GM21447 (cell line): ENCODE measurements at regions not wholly inside any gene's neighbourhood (a gene's known extent, or its start where the extent isn't known, plus 50 kb on each side); places are given as distances from the start of the nearest gene placed in this dataset.

Experiments used
- ATAC-seq: cut with Tn5 transposase; IDR thresholded peaks from one replicate; pipeline ENCODE4 v1.9.1; 2021; ENCODE audit not compliant: unreplicated experiment

DNA sequence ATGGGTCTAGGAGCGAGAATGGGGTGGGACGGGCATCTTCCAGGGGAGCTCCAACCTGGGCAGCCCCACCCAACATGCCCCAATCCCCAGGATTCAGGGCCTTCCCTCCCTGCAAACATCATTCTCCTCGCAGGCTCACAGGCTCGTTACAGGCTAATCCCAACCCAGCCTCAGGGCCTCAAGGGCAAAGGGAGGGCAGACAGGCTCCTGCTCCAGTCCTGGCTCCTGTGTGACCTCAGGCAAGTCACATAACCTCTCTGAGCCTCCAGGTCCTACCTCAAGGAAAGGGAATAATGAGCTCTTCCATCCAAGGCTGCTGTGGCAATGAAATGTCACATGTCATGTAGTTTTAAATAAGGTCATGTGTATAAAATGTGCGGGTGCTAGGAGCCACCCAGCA is 186.5 kb upstream of the TNRC6C start:
- ATAC-seq, result no peak

DNA sequence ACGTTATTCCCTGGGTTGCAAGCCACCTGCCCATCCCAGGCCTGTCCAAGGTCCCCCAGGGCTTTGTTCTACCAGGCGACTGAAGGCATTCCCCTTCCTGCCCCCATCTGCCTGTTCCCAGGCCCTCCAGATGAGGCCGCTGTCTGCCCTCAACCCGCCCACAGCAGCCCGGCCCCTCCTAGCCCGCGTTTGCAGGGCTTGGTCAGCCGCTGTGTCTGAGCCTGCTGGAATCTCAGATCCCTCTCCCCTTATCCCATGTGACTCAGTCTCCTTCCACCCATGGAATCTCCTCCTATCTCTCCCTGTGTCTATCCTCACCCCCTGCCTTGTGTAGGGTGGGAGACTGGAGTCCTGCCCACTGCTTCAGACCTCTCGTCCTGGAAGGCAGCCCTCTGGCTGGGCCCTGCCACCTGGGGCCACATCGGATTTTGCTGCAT is 186.0 kb upstream of the TNRC6C start:
- ATAC-seq, result no peak

DNA sequence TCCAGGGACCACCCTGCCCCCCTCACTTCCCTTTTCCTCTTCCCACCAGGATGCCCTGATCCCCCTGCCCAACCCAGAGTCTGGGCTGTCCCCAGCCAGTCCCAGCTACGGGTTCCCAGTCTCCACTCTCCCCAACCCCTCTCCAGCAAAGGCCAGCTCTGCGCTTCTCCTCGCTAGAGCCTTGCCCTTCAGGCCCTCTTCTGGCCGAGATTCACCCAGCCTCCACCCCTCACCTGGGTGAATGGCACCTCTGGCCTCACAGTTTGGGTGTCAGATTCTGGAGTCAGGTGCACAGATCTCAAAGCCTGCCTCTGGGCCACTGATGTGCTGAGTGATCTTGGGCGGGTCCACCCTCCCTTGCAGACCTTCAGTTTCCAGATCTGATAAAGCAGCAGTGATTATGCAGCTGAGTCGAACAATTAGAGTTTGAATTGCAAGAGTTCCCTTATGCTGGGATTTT is 185.6 kb upstream of the TNRC6C start:
- ATAC-seq, result no peak

DNA sequence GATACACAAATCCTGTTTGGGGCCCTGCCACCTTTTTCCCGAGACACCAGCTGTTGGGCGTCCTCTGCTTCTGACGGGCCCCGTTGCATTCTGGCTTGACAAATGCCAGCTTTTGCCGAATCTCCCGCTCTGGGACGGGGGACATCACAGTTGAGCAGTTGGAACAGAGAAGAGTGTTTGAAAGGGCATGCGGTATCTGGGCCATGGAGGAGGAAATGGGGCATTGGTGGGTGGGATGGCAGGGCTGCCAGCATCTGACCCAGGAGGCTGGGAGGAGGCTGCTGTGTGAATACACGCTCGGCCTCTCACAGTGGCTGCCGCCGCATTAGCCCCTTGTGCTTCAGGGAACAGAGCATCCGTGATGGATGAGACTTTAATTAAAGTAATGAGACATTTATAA is 184.3 kb upstream of the TNRC6C start:
- no peak for ATAC-seq

DNA sequence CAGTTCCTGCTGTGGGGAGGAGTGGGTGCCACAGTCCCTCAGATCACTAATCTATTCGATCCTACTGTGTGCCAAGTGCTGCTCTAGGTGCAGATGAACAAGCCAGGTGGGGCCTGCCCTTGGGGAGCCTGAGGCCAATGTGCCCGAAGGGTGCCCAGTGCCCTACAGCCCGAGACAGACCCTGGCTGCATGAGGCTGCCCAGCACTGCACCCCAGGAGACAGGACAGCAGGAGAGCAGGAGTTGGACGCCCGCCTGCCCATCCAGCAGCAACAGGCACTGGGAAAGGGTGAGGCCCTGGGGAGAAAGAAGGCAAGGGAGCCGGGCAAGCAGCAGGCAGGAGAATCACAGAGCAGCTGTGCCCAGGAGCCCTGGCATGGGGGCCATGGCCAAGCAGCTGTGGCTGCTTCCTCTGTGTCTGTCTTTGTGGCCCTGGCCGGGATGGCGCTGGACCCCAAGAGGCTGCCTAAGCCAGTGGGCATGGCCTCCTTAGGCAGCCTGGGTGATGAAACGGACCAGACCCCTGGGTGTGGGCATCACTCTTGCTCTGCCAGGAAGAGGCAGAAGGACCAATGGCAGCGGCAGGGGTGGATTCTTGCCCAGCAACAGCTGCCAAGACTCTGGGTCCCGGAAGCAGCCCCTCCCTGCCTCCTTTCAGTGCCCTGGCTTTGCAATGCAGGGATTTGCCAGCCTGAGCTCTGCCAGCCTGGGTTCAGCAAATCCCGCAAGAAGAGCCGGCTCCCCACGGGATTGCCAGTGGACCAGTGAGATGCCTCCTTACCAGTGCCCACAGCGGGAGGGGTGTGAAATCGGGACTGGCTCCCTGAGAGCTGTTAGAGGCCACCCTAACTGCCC is 179.6 kb upstream of the TNRC6C start:
- no peak for ATAC-seq

DNA sequence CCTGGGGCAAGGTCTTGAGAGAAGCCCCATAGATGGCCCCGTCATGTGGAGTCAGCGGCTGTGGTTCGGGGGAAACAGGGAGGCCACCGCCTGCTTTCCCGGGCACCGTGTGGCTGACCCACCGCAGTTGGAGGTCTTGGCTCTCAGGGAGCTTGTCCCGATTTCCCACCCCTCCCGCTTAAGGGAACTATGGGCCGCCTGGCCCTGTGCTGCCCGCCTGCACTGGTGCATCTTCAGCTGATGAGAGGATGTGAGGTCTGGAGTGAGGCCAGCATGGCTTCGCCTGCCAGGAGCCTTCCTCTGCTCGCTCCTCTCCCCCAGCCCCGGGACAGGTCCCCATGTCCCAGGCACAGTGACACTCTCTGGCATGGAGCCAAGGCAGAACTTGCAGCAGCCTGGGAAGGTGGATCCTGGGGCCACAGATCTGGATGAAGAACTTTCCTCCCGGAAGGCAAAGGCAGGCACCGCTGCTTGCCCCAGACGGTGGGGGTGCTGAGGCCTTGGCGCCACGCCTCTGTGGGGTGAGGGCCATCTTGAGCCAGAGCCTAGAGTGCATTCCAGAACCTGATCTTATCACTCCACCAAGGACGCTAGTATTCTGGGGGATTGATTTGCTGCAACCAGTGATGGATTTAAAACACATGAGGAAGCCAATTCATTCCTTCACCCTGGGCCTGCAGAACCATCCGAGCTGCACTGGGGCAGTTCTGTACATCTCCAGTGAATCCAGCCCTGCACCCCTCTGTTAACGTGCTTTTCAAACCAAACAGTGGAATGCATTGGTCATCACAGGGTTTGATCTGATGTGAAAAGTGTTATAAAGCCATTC is 178.6 kb upstream of the TNRC6C start:
- no peak for ATAC-seq

DNA sequence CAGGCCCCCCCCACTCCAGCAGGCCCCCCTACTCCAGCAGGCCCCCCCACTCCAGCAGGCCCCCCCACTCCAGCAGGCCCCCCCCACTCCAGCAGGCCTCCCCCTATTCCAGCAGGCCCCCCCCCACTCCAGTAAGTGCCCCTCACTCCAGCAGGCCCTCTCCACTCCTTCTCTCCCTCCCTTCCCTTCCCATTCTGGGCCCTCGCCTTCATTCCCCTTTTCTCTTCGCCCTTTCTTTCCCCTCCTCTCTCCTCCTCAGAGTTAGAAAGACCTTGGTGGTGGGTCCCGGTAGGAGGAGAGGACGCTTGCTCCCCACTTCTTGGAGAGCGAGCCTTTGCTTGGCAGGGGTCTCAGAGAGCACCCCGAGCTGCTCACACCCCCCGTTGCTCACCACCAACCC is 177.0 kb upstream of the TNRC6C start:
- ATAC-seq, result no peak

DNA sequence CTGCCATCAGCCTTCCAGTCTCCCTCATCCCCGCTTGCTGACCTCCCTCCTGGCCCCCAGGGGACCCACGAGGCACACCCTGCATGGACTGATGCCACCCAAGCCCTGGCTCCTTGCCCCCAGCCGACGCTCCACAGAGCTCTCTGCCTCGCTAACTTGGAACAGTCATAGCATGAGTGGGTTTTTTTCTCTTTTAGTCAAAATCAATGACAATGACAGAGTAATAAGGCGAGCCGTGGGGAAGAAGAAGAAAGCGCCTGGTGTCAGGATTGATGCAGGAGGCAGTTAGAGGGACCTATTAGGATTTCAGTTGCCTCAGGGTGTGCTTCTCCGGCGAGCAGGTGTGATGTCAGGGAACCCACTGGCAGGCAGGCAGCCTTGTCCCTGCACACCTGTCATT is 176.3 kb upstream of the TNRC6C start:
- ATAC-seq, result no peak

DNA sequence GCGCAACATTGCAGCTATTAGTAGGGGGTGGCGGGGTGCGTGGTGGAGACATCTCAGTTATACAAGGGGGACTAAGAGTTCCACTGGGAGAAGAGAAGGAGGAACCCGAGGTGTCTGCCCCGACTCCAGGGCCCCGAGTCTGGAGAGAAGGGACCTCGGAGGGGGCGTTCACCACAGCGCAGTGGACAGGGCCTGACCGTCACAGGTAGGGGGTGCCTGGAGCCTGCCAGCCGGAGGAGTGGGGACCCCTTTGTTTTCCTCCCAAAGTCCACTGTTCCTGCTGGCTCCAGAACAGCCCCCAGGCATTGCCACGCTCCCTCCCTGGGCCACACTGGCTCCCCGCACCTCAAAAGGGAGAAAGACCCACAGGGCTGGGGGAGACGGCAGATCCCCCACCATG is 175.9 kb upstream of the TNRC6C start:
- ATAC-seq, result no peak

DNA sequence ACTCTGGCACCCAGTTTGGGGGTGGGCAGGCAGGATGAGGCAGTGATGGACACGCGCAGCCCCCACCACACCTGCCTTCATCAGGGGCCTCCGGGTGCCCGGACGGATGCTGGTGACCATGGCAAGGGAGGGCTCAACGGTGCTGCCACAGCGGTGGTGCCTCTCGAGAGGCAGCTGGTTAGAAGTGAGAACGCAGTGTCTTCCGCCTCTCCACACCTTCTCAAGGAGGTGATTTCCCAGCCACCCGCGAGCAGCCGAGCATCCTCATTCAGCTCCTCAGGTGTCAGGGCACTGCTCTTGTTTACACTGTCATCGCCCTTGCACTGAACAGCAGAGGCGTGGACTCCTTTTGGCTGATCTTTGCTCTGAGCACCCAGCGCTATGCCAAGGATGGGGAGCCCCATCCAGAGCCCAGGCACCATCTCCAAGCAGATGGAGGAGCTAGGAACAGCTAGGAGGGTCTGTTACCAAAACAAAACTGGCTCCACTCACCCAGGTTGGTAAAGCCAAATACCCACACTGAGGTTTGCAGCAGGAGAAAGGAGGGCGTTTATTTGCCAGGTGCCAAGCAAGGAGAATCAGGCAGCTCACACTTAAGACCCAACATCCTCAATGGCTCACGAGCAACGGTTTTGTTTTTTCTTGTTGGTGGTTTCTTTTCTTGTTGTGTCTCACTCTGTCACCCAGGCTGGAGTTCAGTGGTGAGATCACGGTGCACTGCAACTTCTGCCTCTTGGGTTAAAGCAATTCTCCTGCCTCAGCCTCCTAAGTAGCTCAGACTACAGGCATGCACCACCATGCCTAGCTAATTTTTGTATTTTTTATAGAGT is 174.3 kb upstream of the TNRC6C start:
- ATAC-seq, result no peak

DNA sequence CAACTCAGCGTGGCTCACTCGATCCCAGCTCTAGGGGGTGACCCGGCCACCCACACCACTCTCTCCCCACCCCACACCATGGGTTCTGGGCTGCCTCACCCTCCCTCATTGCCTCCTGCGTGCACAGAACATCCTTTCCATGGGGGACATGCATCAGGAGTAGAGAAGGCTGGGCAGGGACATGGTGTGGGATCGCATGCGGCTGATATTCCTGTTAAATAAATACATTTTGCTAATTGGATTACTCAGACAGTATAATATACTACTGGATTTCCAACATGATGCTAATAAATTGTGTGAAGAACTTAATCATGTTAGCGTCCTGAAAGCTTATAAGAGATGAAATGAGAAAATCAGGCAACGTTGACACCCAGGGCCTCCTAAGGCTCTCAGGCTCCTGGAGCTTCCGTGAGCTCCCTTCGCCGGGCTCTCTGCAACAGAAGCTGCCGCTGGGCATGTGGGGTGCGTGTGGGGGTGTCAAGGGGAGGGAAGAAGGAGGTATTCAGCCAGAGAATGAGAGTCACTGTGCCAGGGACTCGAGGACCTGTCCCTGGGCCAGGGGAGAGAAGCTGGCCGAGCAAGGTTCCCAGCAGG is 173.1 kb upstream of the TNRC6C start:
- no peak for ATAC-seq

DNA sequence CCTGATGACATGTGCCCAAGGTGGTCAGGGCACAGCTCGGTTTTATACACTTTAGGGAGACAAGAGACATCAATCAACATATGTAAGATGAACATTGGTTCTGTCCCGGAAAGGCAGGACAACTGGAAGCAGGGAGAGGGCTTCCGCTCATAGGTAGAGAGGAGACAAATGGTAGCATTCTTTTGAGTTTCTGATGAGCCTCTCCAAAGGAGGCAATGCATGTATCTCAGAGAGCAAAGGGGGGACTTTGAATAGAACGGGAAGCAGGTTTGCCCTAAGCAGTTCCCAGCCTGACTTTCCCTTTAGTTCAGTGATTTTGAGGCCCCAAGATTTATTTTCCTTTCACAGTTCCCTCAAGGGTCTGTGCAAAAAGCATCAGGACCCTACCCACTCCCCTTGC is 172.4 kb upstream of the TNRC6C start:
- no peak for ATAC-seq

DNA sequence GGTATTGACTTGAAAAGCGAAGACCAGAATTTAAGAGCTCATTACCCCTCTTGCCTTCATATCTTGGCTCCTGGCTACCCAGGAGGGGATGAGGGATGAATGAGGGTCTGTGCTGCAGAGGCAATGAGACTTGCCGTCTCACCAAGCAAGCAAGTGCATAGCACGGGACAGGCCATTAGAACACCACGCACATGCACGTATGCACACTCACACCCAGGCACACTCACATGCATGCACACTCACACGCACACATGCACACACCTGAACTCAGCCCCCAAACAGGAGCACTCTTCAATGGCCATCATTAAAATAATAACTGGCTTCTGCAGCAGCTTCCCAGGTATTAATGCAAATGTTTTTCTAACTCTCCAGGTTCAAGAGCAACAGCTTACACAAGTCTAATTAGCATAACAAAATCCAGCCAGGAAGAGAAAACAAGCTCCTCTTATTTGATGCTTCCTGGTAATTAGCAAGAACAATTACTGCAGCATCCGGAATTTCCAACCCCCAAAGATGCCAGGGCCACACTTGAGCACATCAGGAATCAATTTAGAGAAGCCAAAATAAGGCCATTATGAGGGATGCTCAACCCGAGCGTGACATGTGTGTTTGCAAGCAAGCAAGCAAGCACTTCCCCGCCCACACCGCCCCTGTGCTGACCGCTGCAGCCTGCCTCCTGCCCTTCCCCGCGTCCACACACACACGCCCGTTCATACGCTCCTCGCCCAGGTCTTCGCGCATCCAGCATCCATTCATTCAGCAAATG is 171.6 kb upstream of the TNRC6C start:
- ATAC-seq, result no peak

DNA sequence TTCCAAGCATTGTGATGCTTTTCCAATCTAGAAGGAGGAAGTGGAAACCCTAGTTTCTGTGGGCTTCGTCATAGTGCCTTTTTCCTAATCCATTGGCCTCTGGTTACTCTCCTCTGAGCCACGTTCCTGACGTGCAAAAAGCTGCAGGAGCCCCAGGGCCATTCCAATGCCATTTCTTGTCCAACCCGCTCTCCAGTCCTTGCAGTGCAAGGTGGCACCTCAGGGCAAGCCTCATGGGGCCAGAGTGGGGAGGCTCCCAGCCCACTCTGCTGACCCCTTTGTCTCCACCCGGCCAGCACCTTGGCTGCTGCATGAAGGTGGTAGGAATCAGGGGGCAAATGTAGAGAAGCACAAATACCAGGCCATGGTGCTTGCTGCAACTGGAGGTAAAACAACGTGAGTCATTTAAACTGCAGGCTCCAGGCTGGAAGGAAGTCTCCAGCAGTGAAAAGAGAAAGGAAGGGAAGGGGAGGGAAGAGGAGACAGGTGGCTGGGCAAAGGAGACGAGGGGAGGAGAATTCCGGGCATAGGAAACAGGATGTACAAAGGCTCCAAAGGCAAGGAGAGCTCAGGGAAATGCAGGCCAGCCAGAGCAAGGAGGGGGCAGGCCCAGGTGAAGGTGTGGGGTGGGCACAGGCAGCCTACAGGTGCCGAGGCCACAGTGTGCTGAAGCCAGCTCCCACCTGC is 168.2 kb upstream of the TNRC6C start:
- ATAC-seq, result no peak

DNA sequence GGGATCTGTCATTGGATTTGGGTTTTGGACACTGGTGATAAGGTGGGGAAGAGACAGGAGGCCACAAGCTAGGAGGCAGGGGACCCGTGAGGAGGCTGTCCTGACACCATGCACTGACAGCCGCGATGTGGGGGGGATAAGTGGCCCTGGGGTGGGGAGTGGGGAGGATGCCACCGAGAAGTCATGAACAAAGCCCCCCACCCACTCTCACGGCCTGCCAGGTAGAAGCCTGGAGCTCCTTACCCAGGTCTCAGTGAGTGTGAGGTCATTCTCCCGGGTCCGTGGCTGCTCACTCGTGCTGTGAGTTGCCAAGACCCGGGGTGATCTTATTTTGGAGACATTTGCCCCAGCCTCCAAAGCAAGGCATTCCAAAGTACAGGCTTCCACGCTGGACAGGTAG is 165.9 kb upstream of the TNRC6C start:
- no peak for ATAC-seq

DNA sequence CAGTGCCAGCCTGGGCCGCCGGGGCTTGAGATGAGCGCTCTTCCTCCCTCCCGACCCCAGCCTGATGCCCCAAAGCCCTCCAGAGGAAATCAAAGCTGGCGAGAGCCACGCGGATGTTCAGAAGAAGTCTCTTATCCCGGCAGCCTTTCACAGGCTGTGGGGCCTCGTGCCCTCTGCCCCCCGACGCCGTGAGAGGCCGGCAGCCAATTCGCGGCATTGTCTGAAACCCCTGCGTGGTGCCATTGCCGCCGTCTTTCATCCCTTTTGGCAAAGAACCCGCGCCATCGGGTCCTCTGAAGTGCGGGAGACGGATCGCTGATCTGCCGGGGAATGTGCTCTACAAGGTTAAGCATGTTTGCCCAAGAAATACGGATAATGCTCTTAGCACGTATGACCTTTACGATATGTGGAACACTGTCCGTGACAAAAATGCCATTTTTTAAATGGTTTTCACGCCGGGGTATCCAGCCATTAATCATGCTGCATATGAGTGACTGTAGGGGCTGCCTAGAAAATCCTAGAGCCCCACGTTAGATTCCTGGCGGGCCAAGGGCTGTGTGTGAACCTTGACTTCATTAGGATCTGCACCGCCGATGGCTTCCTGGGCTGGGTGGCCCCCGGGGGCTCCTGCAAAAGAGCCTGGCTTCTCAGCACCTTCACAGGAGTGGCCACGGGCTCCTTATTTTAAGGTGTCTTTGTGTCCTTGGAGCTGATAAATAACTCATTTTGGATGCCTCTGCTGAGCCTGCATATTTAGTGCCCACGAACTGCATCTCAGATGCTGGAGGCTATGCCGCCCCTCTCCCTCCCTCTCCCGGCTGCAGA is 165.1 kb upstream of the TNRC6C start:
- ATAC-seq, result no peak

DNA sequence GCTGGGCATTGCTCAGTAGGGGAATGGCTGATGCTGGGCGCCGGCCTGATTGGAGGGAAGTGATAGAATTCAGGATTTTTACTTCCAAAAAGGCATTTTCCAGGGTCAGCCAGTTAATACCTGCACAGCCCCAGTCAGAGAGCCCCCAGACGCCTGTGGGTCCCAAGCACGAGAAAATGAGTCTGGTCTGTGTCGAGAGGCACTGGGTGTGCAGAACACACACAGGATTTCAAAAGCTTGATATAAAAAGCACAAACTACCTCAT is 164.6 kb upstream of the TNRC6C start:
- ATAC-seq, result no peak

DNA sequence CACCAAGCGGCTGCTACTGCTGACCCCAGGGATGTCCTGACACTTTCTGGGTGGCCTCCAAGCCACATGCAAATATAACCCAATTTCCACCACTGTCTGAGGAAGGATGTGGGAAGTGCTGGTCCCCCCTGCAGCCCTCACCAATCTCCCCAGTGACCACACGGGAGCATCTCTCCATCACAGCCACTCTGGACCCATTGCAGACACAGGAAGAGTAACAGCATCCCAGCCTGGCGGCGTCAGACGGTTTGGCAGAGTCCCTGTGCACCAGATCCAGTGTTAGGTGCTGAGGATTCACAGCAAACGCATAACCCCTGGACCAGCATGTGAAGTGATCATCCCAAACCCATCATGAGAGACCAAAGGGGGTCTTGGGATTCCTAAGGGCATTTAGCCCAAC is 163.7 kb upstream of the TNRC6C start:
- ATAC-seq, result no peak

DNA sequence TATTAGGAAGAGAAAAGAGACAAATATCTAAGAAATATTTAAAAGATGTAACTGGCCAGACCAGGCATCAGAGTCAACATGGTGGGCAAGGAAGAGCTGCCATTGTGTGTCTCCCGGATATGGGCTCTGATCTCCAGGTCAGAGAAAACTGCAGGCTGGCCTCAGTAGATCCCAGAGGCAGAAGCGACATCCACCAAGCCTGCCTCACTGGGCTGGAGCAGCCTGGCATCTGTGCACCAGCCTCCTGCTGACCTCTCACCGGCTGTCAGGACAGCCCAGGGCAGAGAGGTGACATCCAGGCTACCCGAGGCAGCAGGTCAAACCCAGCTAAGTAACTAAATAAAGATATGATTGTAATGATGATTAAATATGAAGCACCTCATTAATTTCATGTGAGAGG is 162.8 kb upstream of the TNRC6C start:
- no peak for ATAC-seq
